Lower leg skin (tissue), 4 donors: ENCODE measurements at regions not wholly inside any gene's neighbourhood (a gene's known extent, or its start where the extent isn't known, plus 50 kb on each side); places are given as distances from the start of the nearest gene placed in this dataset.

Source experiments
- DNase-seq, 2 donors: peaks; one replicate each; pipeline ENCODE4 v3.0.0-alpha.2; 2019; ENCODE audit warnings: low spot score in 2 of 2
- H3K4me3 ChIP-seq: fragments of 200-600 bp; sonication (generic); 2 replicates; pipeline ENCODE4 v1.5.1; 2017; ENCODE audit warnings: mild to moderate bottlenecking, low read depth; ENCODE audit not compliant: poor library complexity, severe bottlenecking
- CTCF ChIP-seq, 3 donors: fragments of 450-650 bp; IDR thresholded peaks; one replicate each; pipeline ENCODE4 v1.5.1; 2016; ENCODE audit warnings: antibody characterized with exemption in 3 of 3, mild to moderate bottlenecking in 3 of 3, moderate library complexity in 2 of 3
- POLR2A ChIP-seq, 2 donors: fragments of 450-650 bp; IDR thresholded peaks; one replicate each; pipeline ENCODE4 v1.6.1; 2016 to 2017; ENCODE audit warnings: antibody characterized with exemption in 2 of 2, mild to moderate bottlenecking in 1 of 2, moderate library complexity in 1 of 2
- WGBS, 2 donors: methylation state at CpG; one replicate each; pipeline ENCODE4 v1.1.5; 2018; 5-methylcytosine and 5-hydroxymethylcytosine counted together
- intact Hi-C: fragments of 100-400 bp; cut with DNase I; formaldehyde crosslinking; loops from one replicate; pipeline ENCODE4 v1.15.0; 2023; ENCODE audit warnings: low total_unique reads

GRCh38 chr2:153055182-153055581, 336.8 kb downstream of the ARL6IP6 start:
- intact Hi-C loops = no loop called here
- DNase-seq = no peak
- TF ChIP-seq CTCF (IDR thresholded peaks at IDR 0.05) (no peak), POLR2A (IDR thresholded peaks at IDR 0.05) (no peak)
- no peak overlapping the region for H3K4me3 ChIP-seq
- 24 to 46% methylated on average over 1 of the region's 1 CpG for WGBS, 2 donors

- WGBS, 2 donors = 81 to 85% methylated on average over 6 of the region's 6 CpGs
- TF ChIP-seq POLR2A (IDR thresholded peaks at IDR 0.05) = no peak
- TF ChIP-seq CTCF (IDR thresholded peaks at IDR 0.05) = no peak
- intact Hi-C loops = no loop called here
- no peak for DNase-seq
- no peak overlapping the region for H3K4me3 ChIP-seq
Measured at GRCh38 chr2:153052807-153053559, 334.6 kb downstream of the ARL6IP6 start.

GRCh38 chr2:153047220-153047619, 328.8 kb downstream of the ARL6IP6 start:
- H3K4me3 ChIP-seq = no peak overlapping the region
- intact Hi-C loops = no loop called here
- DNase-seq = no peak
- TF ChIP-seq CTCF (IDR thresholded peaks at IDR 0.05) (no peak), POLR2A (IDR thresholded peaks at IDR 0.05) (no peak)
- WGBS, 2 donors = 42 to 68% methylated on average over 1 of the region's 1 CpG

- TF ChIP-seq CTCF (IDR thresholded peaks at IDR 0.05) = no peak
- TF ChIP-seq POLR2A (IDR thresholded peaks at IDR 0.05) = no peak
- no peak overlapping the region for H3K4me3 ChIP-seq
- no peak for DNase-seq
- WGBS, 2 donors = 29 to 48% methylated on average over 1 of the region's 1 CpG
- intact Hi-C loops = loop anchor here (1.0 kb wide), 1 partner anchor 22 kb away; no protein-coding TSS in a partner anchor
Measured at GRCh38 chr2:153043385-153043784, 325.0 kb downstream of the ARL6IP6 start.

GRCh38 chr2:153028626-153029025, 310.2 kb downstream of the ARL6IP6 start:
- WGBS, 2 donors = 67 to 75% methylated on average over 2 of the region's 2 CpGs
- TF ChIP-seq CTCF (IDR thresholded peaks at IDR 0.05) (no peak), POLR2A (IDR thresholded peaks at IDR 0.05) (no peak)
- DNase-seq = no peak
- H3K4me3 ChIP-seq = no peak overlapping the region
- intact Hi-C loops = no loop called here

- DNase-seq = no peak
- WGBS, 2 donors = 77 to 86% methylated on average over 1 of the region's 1 CpG
- intact Hi-C loops = no loop called here
- no peak overlapping the region for H3K4me3 ChIP-seq
- TF ChIP-seq CTCF (IDR thresholded peaks at IDR 0.05) (no peak), POLR2A (IDR thresholded peaks at IDR 0.05) (no peak)
Measured at GRCh38 chr2:153027533-153027932, 309.1 kb downstream of the ARL6IP6 start.
